ENCODE measurements at regions not wholly inside any gene's neighbourhood (a gene's known extent, or its start where the extent isn't known, plus 50 kb on each side); places are given as distances from the start of the nearest gene placed in this dataset.

DNA sequence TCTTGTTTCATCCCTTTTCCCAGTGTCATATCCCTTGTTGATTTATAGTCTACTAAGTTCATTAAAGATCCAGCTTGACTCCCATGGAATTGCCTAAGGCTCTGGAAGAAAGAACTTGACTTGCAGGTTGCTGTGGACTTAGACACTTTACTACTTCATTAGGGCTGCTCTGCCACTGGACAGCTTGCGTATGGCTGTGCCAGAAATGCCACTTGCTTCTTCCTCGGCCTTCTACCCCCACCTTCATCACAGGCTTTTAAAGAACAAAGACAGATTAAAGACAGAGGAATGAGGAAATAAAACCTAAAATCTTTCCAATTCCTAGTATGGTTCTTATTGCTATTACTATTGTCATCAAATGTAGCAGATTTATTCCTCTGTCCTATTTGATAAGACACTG is 591.7 kb downstream of the BCL11A start:
- no peak for TF ChIP-seq POLR2A (IDR thresholded peaks at IDR 0.05)
- TF ChIP-seq, protein P1, sequence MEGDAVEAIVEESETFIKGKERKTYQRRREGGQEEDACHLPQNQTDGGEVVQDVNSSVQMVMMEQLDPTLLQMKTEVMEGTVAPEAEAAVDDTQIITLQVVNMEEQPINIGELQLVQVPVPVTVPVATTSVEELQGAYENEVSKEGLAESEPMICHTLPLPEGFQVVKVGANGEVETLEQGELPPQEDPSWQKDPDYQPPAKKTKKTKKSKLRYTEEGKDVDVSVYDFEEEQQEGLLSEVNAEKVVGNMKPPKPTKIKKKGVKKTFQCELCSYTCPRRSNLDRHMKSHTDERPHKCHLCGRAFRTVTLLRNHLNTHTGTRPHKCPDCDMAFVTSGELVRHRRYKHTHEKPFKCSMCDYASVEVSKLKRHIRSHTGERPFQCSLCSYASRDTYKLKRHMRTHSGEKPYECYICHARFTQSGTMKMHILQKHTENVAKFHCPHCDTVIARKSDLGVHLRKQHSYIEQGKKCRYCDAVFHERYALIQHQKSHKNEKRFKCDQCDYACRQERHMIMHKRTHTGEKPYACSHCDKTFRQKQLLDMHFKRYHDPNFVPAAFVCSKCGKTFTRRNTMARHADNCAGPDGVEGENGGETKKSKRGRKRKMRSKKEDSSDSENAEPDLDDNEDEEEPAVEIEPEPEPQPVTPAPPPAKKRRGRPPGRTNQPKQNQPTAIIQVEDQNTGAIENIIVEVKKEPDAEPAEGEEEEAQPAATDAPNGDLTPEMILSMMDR (IDR thresholded peaks at IDR 0.05): no peak
- TF ChIP-seq EP300 (IDR thresholded peaks at IDR 0.05): no peak
